Esophagus muscularis mucosa (tissue), 3 donors: ENCODE measurements at regions not wholly inside any gene's neighbourhood (a gene's known extent, or its start where the extent isn't known, plus 50 kb on each side); places are given as distances from the start of the nearest gene placed in this dataset.

Experiments
- POLR2AphosphoS5 ChIP-seq, 2 donors: sonication (generic); formaldehyde crosslinking; IDR thresholded peaks; one replicate each; pipeline ENCODE4 v1.6.1; 2017; ENCODE audit warnings: antibody characterized with exemption in 2 of 2
- TF ChIP-seq, protein P1 (sequence below), 3 experiments: fragments of 200-600 bp in 2 of 3; fragments of 450-650 bp in 1 of 3; sonication (generic) in 2 of 3; IDR thresholded peaks; one replicate each; pipeline ENCODE4 v1.5.1; 2017 to 2019; ENCODE audit warnings: antibody characterized with exemption in 3 of 3, mild to moderate bottlenecking in 2 of 3, moderate library complexity in 1 of 3

- TF ChIP-seq, protein P1, sequence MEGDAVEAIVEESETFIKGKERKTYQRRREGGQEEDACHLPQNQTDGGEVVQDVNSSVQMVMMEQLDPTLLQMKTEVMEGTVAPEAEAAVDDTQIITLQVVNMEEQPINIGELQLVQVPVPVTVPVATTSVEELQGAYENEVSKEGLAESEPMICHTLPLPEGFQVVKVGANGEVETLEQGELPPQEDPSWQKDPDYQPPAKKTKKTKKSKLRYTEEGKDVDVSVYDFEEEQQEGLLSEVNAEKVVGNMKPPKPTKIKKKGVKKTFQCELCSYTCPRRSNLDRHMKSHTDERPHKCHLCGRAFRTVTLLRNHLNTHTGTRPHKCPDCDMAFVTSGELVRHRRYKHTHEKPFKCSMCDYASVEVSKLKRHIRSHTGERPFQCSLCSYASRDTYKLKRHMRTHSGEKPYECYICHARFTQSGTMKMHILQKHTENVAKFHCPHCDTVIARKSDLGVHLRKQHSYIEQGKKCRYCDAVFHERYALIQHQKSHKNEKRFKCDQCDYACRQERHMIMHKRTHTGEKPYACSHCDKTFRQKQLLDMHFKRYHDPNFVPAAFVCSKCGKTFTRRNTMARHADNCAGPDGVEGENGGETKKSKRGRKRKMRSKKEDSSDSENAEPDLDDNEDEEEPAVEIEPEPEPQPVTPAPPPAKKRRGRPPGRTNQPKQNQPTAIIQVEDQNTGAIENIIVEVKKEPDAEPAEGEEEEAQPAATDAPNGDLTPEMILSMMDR (IDR thresholded peaks at IDR 0.05) = no peak
- no peak for TF ChIP-seq POLR2AphosphoS5 (IDR thresholded peaks at IDR 0.05)
Measured at GRCh38 chr9:75378926-75379325, 290.6 kb downstream of the OSTF1 start.
